Tibial artery (tissue), 4 donors: ENCODE measurements at regions not wholly inside any gene's neighbourhood (a gene's known extent, or its start where the extent isn't known, plus 50 kb on each side); places are given as distances from the start of the nearest gene placed in this dataset.

Source experiments
- DNase-seq, 2 donors: peaks; one replicate each; pipeline ENCODE4 v3.0.0-alpha.2; 2019
- H3K27ac ChIP-seq, 2 donors: fragments of 200-600 bp; sonication (generic) in 1 of 2; 1 replicate in 1 of 2; 2 replicates in 1 of 2; pipeline ENCODE4 v1.5.1; 2018 to 2019; ENCODE audit warnings: mild to moderate bottlenecking in 1 of 2
- H3K27me3 ChIP-seq, 2 donors: fragments of 200-600 bp; sonication (generic) in 1 of 2; one replicate each; pipeline versions ENCODE4 v1.5.1 to v1.6.0; 2016 to 2019
- H3K36me3 ChIP-seq, 3 donors: fragments of 200-600 bp; sonication (generic) in 2 of 3; one replicate each; pipeline ENCODE4 v1.5.1; 2016 to 2019; ENCODE audit warnings: mild to moderate bottlenecking in 2 of 3
- H3K4me1 ChIP-seq, 4 donors: fragments of 200-600 bp; sonication (generic) in 2 of 4; 1 replicate in 3 of 4; 2 replicates in 1 of 4; pipeline ENCODE4 v1.5.1; 2016 to 2019
- H3K4me3 ChIP-seq, 2 donors: fragments of 200-600 bp; sonication (generic) in 1 of 2; 1 replicate in 1 of 2; 2 replicates in 1 of 2; pipeline ENCODE4 v1.5.1; 2018 to 2019; ENCODE audit warnings: mild to moderate bottlenecking in 2 of 2
- H3K9me3 ChIP-seq, 3 donors: fragments of 200-600 bp; sonication (generic) in 1 of 3; one replicate each; pipeline ENCODE4 v1.5.1; 2016 to 2019
- CTCF ChIP-seq, 2 experiments: fragments of 200-600 bp in 1 of 2; fragments of 450-650 bp in 1 of 2; IDR thresholded peaks; one replicate each; pipeline ENCODE4 v1.5.1; 2017 to 2019; ENCODE audit warnings: antibody characterized with exemption in 2 of 2, mild to moderate bottlenecking in 1 of 2, moderate library complexity in 1 of 2
- intact Hi-C: fragments of 100-400 bp; cut with DNase I; formaldehyde crosslinking; loops from one replicate; pipeline ENCODE4 v1.15.0; 2023; ENCODE audit warnings: low total_unique reads

- intact Hi-C loops: no loop called here
- Histone ChIP-seq H3K36me3 (no peaks in the 10 kb centered on the region), H3K9me3 (no peaks in the 10 kb centered on the region), H3K4me1 (no peaks in the 10 kb centered on the region), H3K27ac (no peak overlapping the region), H3K4me3 (no peak overlapping the region), H3K27me3 (no peaks in the 10 kb centered on the region)
- no peak for DNase-seq
- TF ChIP-seq CTCF (IDR thresholded peaks at IDR 0.05): no peak
Measured at GRCh38 chr9:89843591-89843990, 238.8 kb downstream of the GADD45G start.

- intact Hi-C loops: no loop called here
- no peak overlapping the region for H3K27ac ChIP-seq
- no peaks in the 10 kb centered on the region for H3K9me3 ChIP-seq
- H3K4me3 ChIP-seq: no peak overlapping the region
- H3K36me3 ChIP-seq: no peaks in the 10 kb centered on the region
- no peak for DNase-seq
- no peaks in the 10 kb centered on the region for H3K27me3 ChIP-seq
- no peak for TF ChIP-seq CTCF (IDR thresholded peaks at IDR 0.05)
- no peaks in the 10 kb centered on the region for H3K4me1 ChIP-seq
Measured at GRCh38 chr9:89844075-89844474, 239.3 kb downstream of the GADD45G start.

- Histone ChIP-seq H3K27me3 (no peaks in the 10 kb centered on the region), H3K36me3 (no peaks in the 10 kb centered on the region), H3K4me1 (no peaks in the 10 kb centered on the region), H3K9me3 (no peaks in the 10 kb centered on the region), H3K27ac (no peak overlapping the region), H3K4me3 (no peak overlapping the region)
- DNase-seq: no peak
- intact Hi-C loops: no loop called here
- TF ChIP-seq CTCF (IDR thresholded peaks at IDR 0.05): no peak
Measured at GRCh38 chr9:89844535-89844934, 239.7 kb downstream of the GADD45G start.

- intact Hi-C loops: no loop called here
- no peak overlapping the region for H3K4me3 ChIP-seq
- H3K9me3 ChIP-seq: no peaks in the 10 kb centered on the region
Measured at GRCh38 chr9:89845321-89845720, 240.5 kb downstream of the GADD45G start.

GRCh38 chr9:89845862-89846261 is 241.1 kb downstream of the GADD45G start:
- H3K36me3 ChIP-seq: no peaks in the 10 kb centered on the region
- no peak overlapping the region for H3K27ac ChIP-seq
- no peak for TF ChIP-seq CTCF (IDR thresholded peaks at IDR 0.05)
- no peak for DNase-seq
- H3K4me1 ChIP-seq: peaks cover 0 to 4% (median under 1%) of the 10 kb centered on the region in 4 donors
- intact Hi-C loops: no loop called here
- H3K27me3 ChIP-seq: no peaks in the 10 kb centered on the region
- H3K4me3 ChIP-seq: no peak overlapping the region
- no peaks in the 10 kb centered on the region for H3K9me3 ChIP-seq

More at GRCh38 chr9:89845321-89845720, 240.5 kb downstream of the GADD45G start:
- peaks cover 0 to under 1% (median 0%) of the 10 kb centered on the region in 4 donors for H3K4me1 ChIP-seq
- H3K27ac ChIP-seq: no peak overlapping the region
- no peaks in the 10 kb centered on the region for H3K27me3 ChIP-seq
- no peak for DNase-seq
- TF ChIP-seq CTCF (IDR thresholded peaks at IDR 0.05): no peak
- no peaks in the 10 kb centered on the region for H3K36me3 ChIP-seq
